GM03348 (cell line): ENCODE measurements at regions not wholly inside any gene's neighbourhood (a gene's known extent, or its start where the extent isn't known, plus 50 kb on each side); places are given as distances from the start of the nearest gene placed in this dataset.
"Not testable (repeated sequence)": the region's sequence is repeated elsewhere in the genome, so short reads cannot be mapped to it uniquely, and the experiment has no call there.

Source experiments
- DNase-seq: peaks from one replicate; pipeline ENCODE4 v3.0.0; 2012; ENCODE audit warnings: low spot score

- no peak for DNase-seq
Measured at GRCh38 chrY:19541475-19542306, 202.8 kb downstream of the KDM5D start.

GRCh38 chrY:19535697-19536096, 208.8 kb downstream of the KDM5D start:
- not testable (repeated sequence) for DNase-seq

GRCh38 chrY:19521976-19522375, 222.6 kb downstream of the KDM5D start:
- no peak for DNase-seq

- no peak for DNase-seq
Measured at GRCh38 chrY:19503092-19503449, 241.5 kb downstream of the KDM5D start.

- no peak for DNase-seq
Measured at GRCh38 chrY:19502169-19503091, 242.1 kb downstream of the KDM5D start.

GRCh38 chrY:19498556-19498955, 246.0 kb downstream of the KDM5D start:
- DNase-seq = no peak

GRCh38 chrY:19487494-19487893, 257.0 kb downstream of the KDM5D start:
- no peak for DNase-seq

GRCh38 chrY:19484997-19485396, 259.5 kb downstream of the KDM5D start:
- DNase-seq = no peak

- DNase-seq = no peak
Measured at GRCh38 chrY:19479141-19479540, 265.4 kb downstream of the KDM5D start.

GRCh38 chrY:19477959-19478358, 266.6 kb downstream of the KDM5D start:
- no peak for DNase-seq

GRCh38 chrY:19465809-19466208, 278.7 kb downstream of the KDM5D start:
- no peak for DNase-seq

- DNase-seq = no peak
Measured at GRCh38 chrY:19456855-19457448, 287.6 kb downstream of the KDM5D start.

- peak; percentile 41 for DNase-seq
Measured at GRCh38 chrY:19433059-19433458, 311.5 kb downstream of the KDM5D start.

- DNase-seq = no peak
Measured at GRCh38 chrY:19427736-19428518, 316.6 kb downstream of the KDM5D start.

GRCh38 chrY:19427191-19427590, 317.3 kb downstream of the KDM5D start:
- not testable (repeated sequence) for DNase-seq

GRCh38 chrY:19410980-19411766, 333.4 kb downstream of the KDM5D start:
- no peak for DNase-seq

GRCh38 chrY:19406246-19406645, 338.3 kb downstream of the KDM5D start:
- no peak for DNase-seq

GRCh38 chrY:19405598-19405997, 338.9 kb downstream of the KDM5D start:
- DNase-seq = no peak

- no peak for DNase-seq
Measured at GRCh38 chrY:19392876-19393275, 351.6 kb downstream of the KDM5D start.

GRCh38 chrY:19391922-19392321, 352.6 kb downstream of the KDM5D start:
- no peak for DNase-seq

- no peak for DNase-seq
Measured at GRCh38 chrY:19365321-19365720, 379.2 kb downstream of the KDM5D start.
